GM12878 (cell line): ENCODE measurements at regions not wholly inside any gene's neighbourhood (a gene's known extent, or its start where the extent isn't known, plus 50 kb on each side); places are given as distances from the start of the nearest gene placed in this dataset.

Experiments
- ATAC-seq: fragments of 200-7000 bp; cut with Tn5 transposase; 3 replicates; pipeline ENCODE4 v1.9.1; 2020; ENCODE audit warnings: mild to moderate bottlenecking, moderate library complexity
- BruUV-seq: library from RNA; stranded (reverse); fragments of 400-500 nt; replicated peaks from 2 replicates; lab custom pipeline; 2021; lab: Mats Ljungman, UMichigan
- CTCF ChIA-PET: fragments of 300-600 bp; sonication (Branson Sonifier 250); formaldehyde crosslinking; extraction: SDS; loops from one replicate; lab custom pipeline; 2021; ENCODE audit warnings: inconsistent platforms; lab: Yijun Ruan, JAX
- POLR2A ChIA-PET: fragments of 350-600 bp; formaldehyde crosslinking; extraction: SDS; loops from one replicate; lab custom pipeline; 2021; ENCODE audit warnings: inconsistent platforms; lab: Charles Lee
- RAD21 ChIA-PET: fragments of 300-600 bp; sonication (Branson Sonifier 250); formaldehyde crosslinking; loops from one replicate; lab custom pipeline; 2023; ENCODE audit warnings: antibody characterized with exemption; ENCODE audit not compliant: unreplicated experiment; lab: Charles Lee
- SMC1A ChIA-PET: fragments of 300-600 bp; sonication (Branson Sonifier 250); formaldehyde crosslinking; loops from one replicate; lab custom pipeline; 2023; ENCODE audit not compliant: unreplicated experiment, uncharacterized antibody; lab: Charles Lee
- DNase-seq: peaks from one replicate; pipeline ENCODE4 v3.0.0-alpha.2; 2011; ENCODE audit warnings: low read depth, low spot score
- FAIRE-seq: peaks from 3 replicates; lab custom pipeline; 2011; peaks lifted over from hg19 to GRCh38; lab: Jason Lieb, UNC
- H2AFZ ChIP-seq: 2 replicates; pipeline ENCODE4 v1.6.0; 2011; ENCODE audit warnings: low read depth, low read length, control low read depth; ENCODE audit not compliant: control insufficient read depth
- H3K27ac ChIP-seq: 2 replicates; pipeline ENCODE4 v1.5.1; 2011; ENCODE audit warnings: control low read depth; ENCODE audit not compliant: control insufficient read depth, insufficient read depth
- H3K27me3 ChIP-seq, 2 experiments: replicated peaks in 1 of 2; 2 replicates each; pipeline versions ENCODE4 v1.6.0 to v1.6.1; 2011; ENCODE audit warnings: low read length in 1 of 2; ENCODE audit not compliant: control insufficient read depth in 2 of 2, insufficient read depth in 2 of 2
- H3K36me3 ChIP-seq, 2 experiments: 2 replicates each; pipeline ENCODE4 v1.5.1; 2011; ENCODE audit warnings: low read length in 1 of 2; ENCODE audit not compliant: control insufficient read depth in 2 of 2, insufficient read depth in 2 of 2
- H3K4me1 ChIP-seq: 2 replicates; pipeline ENCODE4 v1.6.1; 2011; ENCODE audit warnings: mild to moderate bottlenecking, low read length, moderate library complexity, mixed read lengths; ENCODE audit not compliant: control insufficient read depth, insufficient read depth
- H3K4me2 ChIP-seq: 2 replicates; pipeline ENCODE4 v1.6.0; 2011; ENCODE audit warnings: control low read depth; ENCODE audit not compliant: control insufficient read depth, insufficient read depth
- H3K4me3 ChIP-seq: fragments of 200-600 bp; sonication (generic); 2 replicates; pipeline ENCODE4 v1.5.1; 2016
- H3K79me2 ChIP-seq: 2 replicates; pipeline ENCODE4 v1.6.0; 2011; ENCODE audit warnings: low read length; ENCODE audit not compliant: control insufficient read depth, insufficient read depth
- H3K9ac ChIP-seq: 2 replicates; pipeline ENCODE4 v1.8.0; 2011; ENCODE audit warnings: low read length, control low read depth, mixed read lengths; ENCODE audit not compliant: control insufficient read depth, insufficient read depth
- H3K9me3 ChIP-seq: replicated peaks from 3 replicates; pipeline ENCODE4 v1.5.1; 2011; ENCODE audit warnings: mild to moderate bottlenecking, low read length; ENCODE audit not compliant: control insufficient read depth, insufficient read depth
- H4K20me1 ChIP-seq: 2 replicates; pipeline ENCODE4 v1.6.0; 2011; ENCODE audit not compliant: control insufficient read depth, insufficient read depth
- BCL11A ChIP-seq: IDR thresholded peaks from 2 replicates; pipeline ENCODE4 v1.6.1; 2011; ENCODE audit warnings: low read depth, low read length
- BRCA1 ChIP-seq: IDR thresholded peaks from 2 replicates; pipeline ENCODE4 v1.6.1; 2011; ENCODE audit warnings: low read depth, low read length, improper control_type of control experiment
- CBFB ChIP-seq: IDR thresholded peaks from 2 replicates; pipeline ENCODE4 v1.6.1; 2016; ENCODE audit warnings: antibody characterized with exemption, low read depth
- GABPA ChIP-seq: IDR thresholded peaks from 2 replicates; pipeline ENCODE4 v1.6.1; 2014; ENCODE audit warnings: antibody characterized with exemption, low read depth, mild to moderate bottlenecking, inconsistent platforms
- IKZF2 ChIP-seq, 2 experiments: fragments of 450-650 bp; IDR thresholded peaks; 2 replicates each; pipeline ENCODE4 v1.6.1; 2017; ENCODE audit warnings: mild to moderate bottlenecking in 2 of 2, moderate library complexity in 2 of 2
- KAT2A ChIP-seq: conservative IDR thresholded peaks from 2 replicates; pipeline ENCODE4 v1.6.1; 2011; ENCODE audit warnings: low read depth, low read length; ENCODE audit not compliant: control insufficient read depth
- KDM1A ChIP-seq: fragments of 200-600 bp; sonication (generic); IDR thresholded peaks from 2 replicates; pipeline ENCODE4 v1.6.1; 2016; ENCODE audit warnings: borderline replicate concordance
- SMAD5 ChIP-seq: IDR thresholded peaks from 2 replicates; pipeline ENCODE4 v1.6.1; 2016; ENCODE audit warnings: antibody characterized with exemption, low read depth
- SMARCA5 ChIP-seq: fragments of 450-650 bp; IDR thresholded peaks from 2 replicates; pipeline ENCODE4 v1.6.1; 2017; ENCODE audit warnings: mild to moderate bottlenecking
- TAF1 ChIP-seq: IDR thresholded peaks from 2 replicates; pipeline ENCODE4 v1.6.1; 2011; ENCODE audit warnings: mild to moderate bottlenecking, low read depth, low read length, borderline replicate concordance
- WGBS: methylation state at CpG from one replicate; pipeline ENCODE4 v1.1.6; 2016; ENCODE audit warnings: low lambda C conversion rate; ENCODE audit not compliant: insufficient replicate concordance, insufficient coverage; ENCODE audit errors: missing lambda C conversion rate; 5-methylcytosine and 5-hydroxymethylcytosine counted together
- in situ Hi-C: fragments of 300-500 bp; cut with MboI; formaldehyde crosslinking; loops from 9 replicates; pipeline ENCODE4 v1.14.3; 2018; ENCODE audit warnings: mixed read lengths
- intact Hi-C: fragments of 100-400 bp; cut with micrococcal nuclease; formaldehyde crosslinking; loops from one replicate; pipeline ENCODE4 v1.14.2; 2022; ENCODE audit not compliant: unreplicated experiment
- TF ChIP-seq, protein P1 (sequence below): IDR thresholded peaks from 2 replicates; pipeline ENCODE4 v1.6.1; 2011; ENCODE audit warnings: borderline replicate concordance, low read depth, mild to moderate bottlenecking, moderate library complexity, low read length; ENCODE audit not compliant: insufficient read depth, poor library complexity, severe bottlenecking
- TF ChIP-seq, protein P2 (sequence below): IDR thresholded peaks from 2 replicates; pipeline ENCODE4 v1.6.1; 2012; ENCODE audit warnings: low read depth, low read length, improper control_type of control experiment
- TF ChIP-seq, protein P3 (sequence below): fragments of 450-650 bp; IDR thresholded peaks from 2 replicates; pipeline ENCODE4 v1.6.1; 2017; ENCODE audit warnings: antibody characterized with exemption, mild to moderate bottlenecking, moderate library complexity
- TF ChIP-seq, protein P4 (sequence below): fragments of 450-650 bp; formaldehyde crosslinking; IDR thresholded peaks from 2 replicates; pipeline ENCODE4 v1.5.0; 2022; ENCODE audit warnings: mild to moderate bottlenecking, missing genetic modification characterization
- TF ChIP-seq, protein P5 (sequence below): IDR thresholded peaks from 2 replicates; pipeline ENCODE4 v1.6.1; 2012; ENCODE audit warnings: mild to moderate bottlenecking, low read depth, low read length

DNA sequence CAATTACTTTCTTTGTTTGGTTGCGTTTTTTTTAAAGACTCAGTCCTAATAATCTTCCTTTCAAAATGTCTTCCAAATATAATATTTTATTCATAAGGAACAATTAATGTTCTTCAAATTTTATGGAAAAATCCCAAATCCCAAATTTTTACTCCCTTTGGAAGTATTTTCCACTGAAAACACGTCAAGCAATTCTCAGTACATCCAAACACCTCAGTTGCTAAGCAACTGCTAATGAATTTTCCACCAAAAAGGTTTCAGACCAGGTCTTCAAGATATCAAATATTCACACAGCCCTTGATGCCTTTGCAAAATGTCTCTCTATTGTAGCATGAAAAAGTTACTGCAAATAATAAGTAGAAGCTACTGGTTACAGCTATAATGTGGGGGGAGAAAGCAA is 140.1 kb downstream of the DSEL start:
- no peak for ATAC-seq
- Histone ChIP-seq H3K9ac (no peak overlapping the region), H3K4me1 (no peaks in the 10 kb centered on the region), H3K27me3 (no peaks in the 10 kb centered on the region), H3K4me3 (no peak overlapping the region), H3K4me2 (no peak overlapping the region), H3K36me3 (no peaks in the 10 kb centered on the region), H3K27ac (no peak overlapping the region), H3K79me2 (no peaks in the 10 kb centered on the region), H3K9me3 (no peaks in the 10 kb centered on the region), H4K20me1 (no peaks in the 10 kb centered on the region), H2AFZ (no peak overlapping the region)
- RAD21 ChIA-PET: no interaction called here
- POLR2A ChIA-PET: no interaction called here
- WGBS: 15% methylated on average over 2 of the region's 2 CpGs
- intact Hi-C loops (no loop called here), in situ Hi-C loops (no loop called here)
- no peak for FAIRE-seq
- SMC1A ChIA-PET: no interaction called here
- DNase-seq: no peak
- CTCF ChIA-PET: no interaction called here
- no TSS peak for BruUV-seq
- no peak for TF ChIP-seq SMAD5
- TF ChIP-seq BCL11A: no peak
- no peak for TF ChIP-seq KAT2A
- TF ChIP-seq, protein P1, sequence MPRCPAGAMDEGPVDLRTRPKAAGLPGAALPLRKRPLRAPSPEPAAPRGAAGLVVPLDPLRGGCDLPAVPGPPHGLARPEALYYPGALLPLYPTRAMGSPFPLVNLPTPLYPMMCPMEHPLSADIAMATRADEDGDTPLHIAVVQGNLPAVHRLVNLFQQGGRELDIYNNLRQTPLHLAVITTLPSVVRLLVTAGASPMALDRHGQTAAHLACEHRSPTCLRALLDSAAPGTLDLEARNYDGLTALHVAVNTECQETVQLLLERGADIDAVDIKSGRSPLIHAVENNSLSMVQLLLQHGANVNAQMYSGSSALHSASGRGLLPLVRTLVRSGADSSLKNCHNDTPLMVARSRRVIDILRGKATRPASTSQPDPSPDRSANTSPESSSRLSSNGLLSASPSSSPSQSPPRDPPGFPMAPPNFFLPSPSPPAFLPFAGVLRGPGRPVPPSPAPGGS: no peak
- TF ChIP-seq BRCA1: no peak
- TF ChIP-seq GABPA: no peak
- TF ChIP-seq, protein P2, sequence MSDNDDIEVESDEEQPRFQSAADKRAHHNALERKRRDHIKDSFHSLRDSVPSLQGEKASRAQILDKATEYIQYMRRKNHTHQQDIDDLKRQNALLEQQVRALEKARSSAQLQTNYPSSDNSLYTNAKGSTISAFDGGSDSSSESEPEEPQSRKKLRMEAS: no peak
- TF ChIP-seq KDM1A: no peak
- TF ChIP-seq, protein P3, sequence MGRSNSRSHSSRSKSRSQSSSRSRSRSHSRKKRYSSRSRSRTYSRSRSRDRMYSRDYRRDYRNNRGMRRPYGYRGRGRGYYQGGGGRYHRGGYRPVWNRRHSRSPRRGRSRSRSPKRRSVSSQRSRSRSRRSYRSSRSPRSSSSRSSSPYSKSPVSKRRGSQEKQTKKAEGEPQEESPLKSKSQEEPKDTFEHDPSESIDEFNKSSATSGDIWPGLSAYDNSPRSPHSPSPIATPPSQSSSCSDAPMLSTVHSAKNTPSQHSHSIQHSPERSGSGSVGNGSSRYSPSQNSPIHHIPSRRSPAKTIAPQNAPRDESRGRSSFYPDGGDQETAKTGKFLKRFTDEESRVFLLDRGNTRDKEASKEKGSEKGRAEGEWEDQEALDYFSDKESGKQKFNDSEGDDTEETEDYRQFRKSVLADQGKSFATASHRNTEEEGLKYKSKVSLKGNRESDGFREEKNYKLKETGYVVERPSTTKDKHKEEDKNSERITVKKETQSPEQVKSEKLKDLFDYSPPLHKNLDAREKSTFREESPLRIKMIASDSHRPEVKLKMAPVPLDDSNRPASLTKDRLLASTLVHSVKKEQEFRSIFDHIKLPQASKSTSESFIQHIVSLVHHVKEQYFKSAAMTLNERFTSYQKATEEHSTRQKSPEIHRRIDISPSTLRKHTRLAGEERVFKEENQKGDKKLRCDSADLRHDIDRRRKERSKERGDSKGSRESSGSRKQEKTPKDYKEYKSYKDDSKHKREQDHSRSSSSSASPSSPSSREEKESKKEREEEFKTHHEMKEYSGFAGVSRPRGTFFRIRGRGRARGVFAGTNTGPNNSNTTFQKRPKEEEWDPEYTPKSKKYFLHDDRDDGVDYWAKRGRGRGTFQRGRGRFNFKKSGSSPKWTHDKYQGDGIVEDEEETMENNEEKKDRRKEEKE: no peak
- TF ChIP-seq, protein P4, sequence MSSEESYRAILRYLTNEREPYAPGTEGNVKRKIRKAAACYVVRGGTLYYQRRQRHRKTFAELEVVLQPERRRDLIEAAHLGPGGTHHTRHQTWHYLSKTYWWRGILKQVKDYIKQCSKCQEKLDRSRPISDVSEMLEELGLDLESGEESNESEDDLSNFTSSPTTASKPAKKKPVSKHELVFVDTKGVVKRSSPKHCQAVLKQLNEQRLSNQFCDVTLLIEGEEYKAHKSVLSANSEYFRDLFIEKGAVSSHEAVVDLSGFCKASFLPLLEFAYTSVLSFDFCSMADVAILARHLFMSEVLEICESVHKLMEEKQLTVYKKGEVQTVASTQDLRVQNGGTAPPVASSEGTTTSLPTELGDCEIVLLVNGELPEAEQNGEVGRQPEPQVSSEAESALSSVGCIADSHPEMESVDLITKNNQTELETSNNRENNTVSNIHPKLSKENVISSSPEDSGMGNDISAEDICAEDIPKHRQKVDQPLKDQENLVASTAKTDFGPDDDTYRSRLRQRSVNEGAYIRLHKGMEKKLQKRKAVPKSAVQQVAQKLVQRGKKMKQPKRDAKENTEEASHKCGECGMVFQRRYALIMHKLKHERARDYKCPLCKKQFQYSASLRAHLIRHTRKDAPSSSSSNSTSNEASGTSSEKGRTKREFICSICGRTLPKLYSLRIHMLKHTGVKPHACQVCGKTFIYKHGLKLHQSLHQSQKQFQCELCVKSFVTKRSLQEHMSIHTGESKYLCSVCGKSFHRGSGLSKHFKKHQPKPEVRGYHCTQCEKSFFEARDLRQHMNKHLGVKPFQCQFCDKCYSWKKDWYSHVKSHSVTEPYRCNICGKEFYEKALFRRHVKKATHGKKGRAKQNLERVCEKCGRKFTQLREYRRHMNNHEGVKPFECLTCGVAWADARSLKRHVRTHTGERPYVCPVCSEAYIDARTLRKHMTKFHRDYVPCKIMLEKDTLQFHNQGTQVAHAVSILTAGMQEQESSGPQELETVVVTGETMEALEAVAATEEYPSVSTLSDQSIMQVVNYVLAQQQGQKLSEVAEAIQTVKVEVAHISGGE (CRISPR knock-in tag): no peak
- no peak for TF ChIP-seq TAF1
- TF ChIP-seq CBFB: no peak
- TF ChIP-seq, protein P5, sequence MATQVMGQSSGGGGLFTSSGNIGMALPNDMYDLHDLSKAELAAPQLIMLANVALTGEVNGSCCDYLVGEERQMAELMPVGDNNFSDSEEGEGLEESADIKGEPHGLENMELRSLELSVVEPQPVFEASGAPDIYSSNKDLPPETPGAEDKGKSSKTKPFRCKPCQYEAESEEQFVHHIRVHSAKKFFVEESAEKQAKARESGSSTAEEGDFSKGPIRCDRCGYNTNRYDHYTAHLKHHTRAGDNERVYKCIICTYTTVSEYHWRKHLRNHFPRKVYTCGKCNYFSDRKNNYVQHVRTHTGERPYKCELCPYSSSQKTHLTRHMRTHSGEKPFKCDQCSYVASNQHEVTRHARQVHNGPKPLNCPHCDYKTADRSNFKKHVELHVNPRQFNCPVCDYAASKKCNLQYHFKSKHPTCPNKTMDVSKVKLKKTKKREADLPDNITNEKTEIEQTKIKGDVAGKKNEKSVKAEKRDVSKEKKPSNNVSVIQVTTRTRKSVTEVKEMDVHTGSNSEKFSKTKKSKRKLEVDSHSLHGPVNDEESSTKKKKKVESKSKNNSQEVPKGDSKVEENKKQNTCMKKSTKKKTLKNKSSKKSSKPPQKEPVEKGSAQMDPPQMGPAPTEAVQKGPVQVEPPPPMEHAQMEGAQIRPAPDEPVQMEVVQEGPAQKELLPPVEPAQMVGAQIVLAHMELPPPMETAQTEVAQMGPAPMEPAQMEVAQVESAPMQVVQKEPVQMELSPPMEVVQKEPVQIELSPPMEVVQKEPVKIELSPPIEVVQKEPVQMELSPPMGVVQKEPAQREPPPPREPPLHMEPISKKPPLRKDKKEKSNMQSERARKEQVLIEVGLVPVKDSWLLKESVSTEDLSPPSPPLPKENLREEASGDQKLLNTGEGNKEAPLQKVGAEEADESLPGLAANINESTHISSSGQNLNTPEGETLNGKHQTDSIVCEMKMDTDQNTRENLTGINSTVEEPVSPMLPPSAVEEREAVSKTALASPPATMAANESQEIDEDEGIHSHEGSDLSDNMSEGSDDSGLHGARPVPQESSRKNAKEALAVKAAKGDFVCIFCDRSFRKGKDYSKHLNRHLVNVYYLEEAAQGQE: no peak
- no peak for TF ChIP-seq IKZF2 (IDR thresholded peaks at IDR 0.05)
- no peak for TF ChIP-seq SMARCA5
